Stimulated activated effector memory CD8-positive, alpha-beta T cell treated with anti-CD3 and anti-CD28 coated beads, Interleukin-12 subunit alpha, Interleukin-12 subunit beta, amount 100 ng/mL, for 72 hours (primary cell): ENCODE measurements at regions not wholly inside any gene's neighbourhood (a gene's known extent, or its start where the extent isn't known, plus 50 kb on each side); places are given as distances from the start of the nearest gene placed in this dataset.

ENCODE experiments used
- ATAC-seq: fragments of 150-1000 bp; cut with Tn5 transposase; 2 replicates; pipeline ENCODE4 v1.10.0; 2021
- DNase-seq, 2 donors: peaks; one replicate each; pipeline ENCODE4 v3.0.0; 2021 to 2022; ENCODE audit warnings: low spot score in 2 of 2
- H3K27ac Mint-ChIP-seq: one replicate; pipeline ENCODE4 v1.8.0; 2022; ENCODE audit warnings: mild to moderate bottlenecking, mixed read lengths
- H3K36me3 Mint-ChIP-seq: one replicate; pipeline ENCODE4 v1.8.0; 2022; ENCODE audit warnings: mild to moderate bottlenecking, mixed read lengths
- H3K4me1 Mint-ChIP-seq: one replicate; pipeline ENCODE4 v1.8.0; 2022; ENCODE audit warnings: mixed read lengths
- H3K4me3 Mint-ChIP-seq: one replicate; pipeline ENCODE4 v1.8.0; 2022; ENCODE audit warnings: mild to moderate bottlenecking, mixed read lengths
- H3K9me3 Mint-ChIP-seq: one replicate; pipeline ENCODE4 v1.8.0; 2022; ENCODE audit warnings: mixed read lengths

- peak overlapping the region; percentile 65 for H3K4me3 Mint-ChIP-seq
- H3K9me3 Mint-ChIP-seq: no peaks in the 10 kb centered on the region
- H3K27ac Mint-ChIP-seq: peak overlapping the region; percentile 96
- peaks cover 67% of the 10 kb centered on the region for H3K4me1 Mint-ChIP-seq
- DNase-seq: no peak
- H3K36me3 Mint-ChIP-seq: no peaks in the 10 kb centered on the region
- peak; percentile 64 for ATAC-seq
Measured at GRCh38 chr6:223763-224162, 68.5 kb upstream of the DUSP22 start.

DNA sequence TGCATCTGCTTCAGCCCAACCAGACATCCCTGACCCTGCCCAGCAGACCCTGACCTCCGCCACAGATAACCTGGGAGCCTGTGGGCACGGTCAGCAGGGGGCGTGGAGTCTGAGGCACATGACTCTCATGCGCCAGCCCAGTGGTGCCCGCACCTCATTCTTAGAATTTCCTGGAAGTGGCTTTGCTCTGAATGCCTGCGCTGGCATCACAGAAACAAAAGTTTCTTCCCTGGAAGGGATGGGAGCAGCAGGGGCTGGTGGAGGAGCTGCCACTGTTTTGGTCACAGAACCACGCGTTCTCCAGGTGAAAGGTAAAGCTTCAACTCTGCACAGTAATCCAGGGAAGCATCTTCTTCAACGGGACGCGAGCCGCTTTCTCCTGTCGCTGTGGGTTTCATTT, 67.9 kb upstream of the DUSP22 start:
- Mint-ChIP-seq H3K4me1 (peaks cover 71% of the 10 kb centered on the region), H3K9me3 (no peaks in the 10 kb centered on the region), H3K36me3 (no peaks in the 10 kb centered on the region), H3K27ac (peak overlapping the region; percentile 96), H3K4me3 (peak overlapping the region; percentile 65)
- DNase-seq: no peak
- no peak for ATAC-seq

- ATAC-seq (peak; percentile 91), DNase-seq (peak; percentile 54 to 87)
- H3K27ac Mint-ChIP-seq: peak overlapping the region; percentile 96
- H3K36me3 Mint-ChIP-seq: no peaks in the 10 kb centered on the region
- peak overlapping the region; percentile 65 for H3K4me3 Mint-ChIP-seq
- no peaks in the 10 kb centered on the region for H3K9me3 Mint-ChIP-seq
- peaks cover 74% of the 10 kb centered on the region for H3K4me1 Mint-ChIP-seq
Measured at GRCh38 chr6:225121-225721, 67.1 kb upstream of the DUSP22 start.

DNA sequence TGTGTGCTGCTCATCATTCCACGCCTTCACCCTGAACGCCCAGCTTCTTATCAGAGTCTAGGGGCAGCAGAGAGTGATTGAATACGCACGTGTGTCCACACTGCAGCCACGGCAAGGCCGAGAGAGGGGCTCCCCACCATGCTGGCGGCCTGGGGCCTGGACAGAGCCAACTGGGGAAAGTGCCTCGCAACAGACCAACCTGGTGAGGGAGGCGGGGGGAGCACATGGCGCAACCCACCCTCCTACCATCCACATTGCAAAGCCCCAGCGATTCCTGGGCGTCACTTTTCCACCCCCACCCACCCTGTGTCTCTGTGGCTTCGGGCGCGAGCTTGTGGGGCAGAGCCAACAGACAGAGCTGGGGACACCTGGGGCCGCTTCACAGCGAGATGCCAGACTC, 66.4 kb upstream of the DUSP22 start:
- Mint-ChIP-seq H3K9me3 (no peaks in the 10 kb centered on the region), H3K27ac (peak overlapping the region; percentile 96), H3K4me3 (peak overlapping the region; percentile 65), H3K4me1 (peaks cover 70% of the 10 kb centered on the region), H3K36me3 (no peaks in the 10 kb centered on the region)
- peak in 1 of 2 donors; percentile 56 for DNase-seq
- no peak for ATAC-seq

DNA sequence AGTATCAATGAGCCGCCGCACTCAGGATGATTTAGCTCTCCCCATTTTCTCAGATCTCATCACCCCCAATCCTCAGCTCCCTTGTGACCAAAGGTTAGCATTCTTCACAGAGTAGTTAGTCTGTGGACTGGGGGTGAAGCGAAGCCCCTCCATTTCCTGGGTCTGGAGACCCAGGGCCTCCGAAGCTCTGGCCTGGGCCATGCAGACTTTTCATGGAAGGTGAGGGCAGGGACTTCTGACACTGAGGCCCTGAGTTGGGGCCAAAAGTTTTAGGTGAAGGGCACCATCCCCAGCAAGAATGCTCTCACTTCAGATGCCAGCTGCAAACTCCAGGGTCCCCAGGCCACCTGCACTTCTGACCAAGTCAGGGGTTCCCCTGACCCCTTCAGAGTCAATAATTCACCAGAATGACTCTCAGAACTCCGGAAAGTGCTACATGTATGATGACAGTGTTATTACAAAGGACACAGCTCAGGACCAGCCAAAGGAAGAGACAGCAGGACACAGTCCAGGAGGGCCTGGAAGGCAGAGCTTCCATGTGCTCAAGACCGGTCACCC, 65.7 kb upstream of the DUSP22 start:
- Mint-ChIP-seq H3K4me3 (peak overlapping the region; percentile 65), H3K4me1 (peaks cover 67% of the 10 kb centered on the region), H3K27ac (peak overlapping the region; percentile 96), H3K9me3 (no peaks in the 10 kb centered on the region), H3K36me3 (no peaks in the 10 kb centered on the region)
- DNase-seq: peak in 1 of 2 donors; percentile 48
- no peak for ATAC-seq

- no peaks in the 10 kb centered on the region for H3K36me3 Mint-ChIP-seq
- H3K9me3 Mint-ChIP-seq: no peaks in the 10 kb centered on the region
- peak overlapping the region; percentile 65 for H3K4me3 Mint-ChIP-seq
- peak overlapping the region; percentile 96 for H3K27ac Mint-ChIP-seq
- H3K4me1 Mint-ChIP-seq: peaks cover 66% of the 10 kb centered on the region
- DNase-seq (peak in 1 of 2 donors; percentile 54), ATAC-seq (no peak)
Measured at GRCh38 chr6:227074-227782, 65.1 kb upstream of the DUSP22 start.

GRCh38 chr6:227812-228338, 64.4 kb upstream of the DUSP22 start:
- Mint-ChIP-seq H3K4me3 (no peak overlapping the region), H3K36me3 (no peaks in the 10 kb centered on the region), H3K4me1 (peaks cover 65% of the 10 kb centered on the region), H3K9me3 (no peaks in the 10 kb centered on the region), H3K27ac (no peak overlapping the region)
- peak in 1 of 2 donors; percentile 43 for DNase-seq
- ATAC-seq: no peak

DNA sequence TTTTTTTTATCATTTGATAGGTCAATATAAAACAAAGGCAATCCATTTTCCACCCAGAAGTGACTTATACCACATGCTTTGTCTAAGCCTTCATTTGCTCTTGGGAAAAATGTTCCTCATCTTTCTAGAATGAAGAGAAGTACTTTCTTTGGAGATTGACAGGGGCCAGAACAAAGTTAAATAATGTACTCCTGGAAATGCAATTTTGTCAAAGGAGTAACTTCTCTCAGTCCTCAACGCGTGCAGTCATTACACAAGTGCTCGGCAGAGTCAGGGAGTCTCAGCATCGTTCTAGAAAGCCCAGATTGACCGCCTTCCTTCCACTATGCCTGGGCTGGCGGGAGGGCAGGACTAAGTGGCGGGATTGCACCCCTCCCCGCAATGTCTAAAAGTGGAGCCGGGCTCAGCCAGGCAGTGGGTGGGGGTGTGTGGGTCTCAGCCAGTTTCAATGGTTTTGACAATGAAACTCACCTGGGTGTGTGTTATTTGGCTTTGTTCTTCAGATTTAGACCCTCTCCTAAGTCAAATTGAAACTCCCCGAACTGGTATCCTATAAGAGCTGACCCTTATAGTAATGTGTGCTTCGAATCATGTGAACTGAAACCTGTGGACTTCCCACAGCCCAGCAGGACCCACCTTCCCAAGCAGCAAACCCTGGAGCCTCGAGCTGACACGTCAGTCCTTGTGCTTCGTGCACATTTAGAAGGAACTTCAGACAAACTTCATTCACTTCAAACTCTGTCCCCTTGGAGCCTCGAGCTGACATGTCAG, 63.2 kb upstream of the DUSP22 start:
- peak in 1 of 2 donors; percentile 52 for DNase-seq
- H3K4me3 Mint-ChIP-seq: peak overlapping the region; percentile 37
- peaks cover 57% of the 10 kb centered on the region for H3K4me1 Mint-ChIP-seq
- no peak for ATAC-seq
- no peaks in the 10 kb centered on the region for H3K36me3 Mint-ChIP-seq
- H3K9me3 Mint-ChIP-seq: no peaks in the 10 kb centered on the region
- no peak overlapping the region for H3K27ac Mint-ChIP-seq

- peak; percentile 75 for ATAC-seq
- Mint-ChIP-seq H3K4me1 (peaks cover 54% of the 10 kb centered on the region), H3K36me3 (peaks cover 7% of the 10 kb centered on the region), H3K9me3 (no peaks in the 10 kb centered on the region), H3K4me3 (no peak overlapping the region), H3K27ac (no peak overlapping the region)
- DNase-seq: peak in 1 of 2 donors; percentile 49
Measured at GRCh38 chr6:231779-232178, 60.5 kb upstream of the DUSP22 start.

DNA sequence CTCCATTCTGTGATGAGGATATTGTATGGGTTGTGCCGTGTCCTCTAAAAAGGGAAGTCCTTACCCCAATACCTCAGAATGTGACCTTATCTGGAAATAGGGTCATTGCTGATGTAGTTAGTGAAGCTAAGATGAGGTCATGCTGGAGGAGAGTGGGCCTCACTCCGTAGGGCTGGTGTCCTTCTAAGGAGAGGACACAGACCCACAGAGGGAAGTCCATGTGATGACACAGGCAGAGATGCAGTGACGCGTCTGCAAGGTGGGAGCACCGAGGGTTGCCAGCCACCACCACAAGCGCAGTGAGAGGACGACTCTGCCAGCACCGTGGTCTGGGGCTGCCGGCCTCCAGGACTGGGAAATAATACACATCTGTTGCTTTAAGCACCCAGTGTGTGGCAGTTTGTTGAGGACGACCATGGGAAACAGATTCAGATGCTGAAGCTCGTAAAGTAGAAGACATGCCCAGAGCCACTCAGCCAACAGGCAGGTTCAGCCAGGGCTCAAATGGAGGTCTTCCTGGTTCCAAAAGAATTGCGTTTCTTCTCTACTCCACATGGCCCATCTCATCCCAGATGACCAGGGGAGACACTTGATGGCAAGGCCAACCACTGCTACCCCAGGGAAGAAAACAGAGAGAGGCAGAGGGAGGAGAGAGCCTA, 59.2 kb upstream of the DUSP22 start:
- ATAC-seq: no peak
- H3K36me3 Mint-ChIP-seq: peaks cover 7% of the 10 kb centered on the region
- H3K4me3 Mint-ChIP-seq: no peak overlapping the region
- H3K27ac Mint-ChIP-seq: no peak overlapping the region
- DNase-seq: peak in 1 of 2 donors; percentile 44
- peaks cover 55% of the 10 kb centered on the region for H3K4me1 Mint-ChIP-seq
- no peaks in the 10 kb centered on the region for H3K9me3 Mint-ChIP-seq

DNA sequence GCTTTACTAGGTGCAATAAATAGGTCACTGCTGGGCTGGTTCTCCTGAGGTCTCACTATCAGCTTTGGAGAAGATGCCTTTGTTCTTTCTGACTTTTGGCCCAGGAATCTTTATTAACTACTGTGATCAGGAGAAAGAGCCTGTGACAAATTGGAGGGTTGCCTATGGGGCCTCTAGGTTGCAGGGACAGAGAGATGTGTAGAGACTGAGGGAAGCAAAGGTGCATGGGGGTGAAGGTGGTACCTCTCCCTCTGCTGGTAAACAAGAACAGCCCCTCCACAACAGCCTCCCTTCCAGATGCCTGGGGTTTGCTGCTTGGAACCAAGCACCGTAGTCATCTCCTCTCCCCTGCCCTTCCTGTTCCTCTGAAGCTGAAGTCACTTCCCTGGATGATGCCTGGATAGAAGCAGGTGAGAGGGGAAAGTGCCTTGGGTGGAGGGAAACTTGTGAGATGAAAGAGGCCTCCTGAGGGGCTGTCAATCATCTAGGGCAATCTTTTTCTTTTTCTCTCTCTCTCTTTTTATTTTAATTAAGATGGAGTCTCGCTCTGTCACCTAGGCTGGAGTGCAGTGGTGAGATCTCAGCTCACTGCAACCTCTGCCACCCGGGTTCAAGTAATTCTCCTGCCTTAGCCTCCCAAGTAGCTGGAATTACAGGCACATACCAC, 57.4 kb upstream of the DUSP22 start:
- peak in 1 of 2 donors; percentile 48 for DNase-seq
- Mint-ChIP-seq H3K9me3 (no peaks in the 10 kb centered on the region), H3K4me3 (peak overlapping the region; percentile 55), H3K4me1 (peaks cover 51% of the 10 kb centered on the region), H3K27ac (peak overlapping the region; percentile 72), H3K36me3 (peaks cover 7% of the 10 kb centered on the region)
- no peak for ATAC-seq

GRCh38 chr6:235763-236360, 56.4 kb upstream of the DUSP22 start:
- no peak for DNase-seq
- Mint-ChIP-seq H3K9me3 (no peaks in the 10 kb centered on the region), H3K4me3 (peak overlapping the region; percentile 55), H3K36me3 (peaks cover 7% of the 10 kb centered on the region), H3K4me1 (peaks cover 51% of the 10 kb centered on the region), H3K27ac (peak overlapping the region; percentile 72)
- peak; percentile 96 for ATAC-seq

GRCh38 chr6:236519-236918, 55.8 kb upstream of the DUSP22 start:
- peak overlapping the region; percentile 55 for H3K4me3 Mint-ChIP-seq
- DNase-seq: no peak
- ATAC-seq: no peak
- H3K9me3 Mint-ChIP-seq: no peaks in the 10 kb centered on the region
- H3K27ac Mint-ChIP-seq: peak overlapping the region; percentile 72
- H3K4me1 Mint-ChIP-seq: peaks cover 47% of the 10 kb centered on the region
- H3K36me3 Mint-ChIP-seq: peaks cover 7% of the 10 kb centered on the region

- no peak for DNase-seq
- no peak overlapping the region for H3K27ac Mint-ChIP-seq
- no peaks in the 10 kb centered on the region for H3K9me3 Mint-ChIP-seq
- ATAC-seq: no peak
- peaks cover 24% of the 10 kb centered on the region for H3K4me1 Mint-ChIP-seq
- no peak overlapping the region for H3K4me3 Mint-ChIP-seq
- H3K36me3 Mint-ChIP-seq: peaks cover 7% of the 10 kb centered on the region
Measured at GRCh38 chr6:240151-240550, 52.1 kb upstream of the DUSP22 start.
